ENCODE measurements at regions not wholly inside any gene's neighbourhood (a gene's known extent, or its start where the extent isn't known, plus 50 kb on each side); places are given as distances from the start of the nearest gene placed in this dataset.

GRCh38 chr3:18885612-18886011 lies 262.7 kb upstream of the KCNH8 start:
- Histone ChIP-seq H3K18ac (ENCODE audit: low read depth, low read length) (no peak overlapping the region), H2AFZ (replicated peaks; ENCODE audit: low read length, poor library complexity) (no peak overlapping the region), H4K20me1 (ENCODE audit: insufficient read depth, low read length) (no peaks in the 10 kb centered on the region), H2AK5ac (ENCODE audit: low read depth, low read length) (no peak overlapping the region), H2BK20ac (ENCODE audit: low read depth, low read length) (no peak overlapping the region), H3K4me1 (ENCODE audit: control insufficient read depth, insufficient read depth, low read length) (no peaks in the 10 kb centered on the region), H3K14ac (replicated peaks; ENCODE audit: low read depth, low read length) (no peak overlapping the region), H3K9ac (ENCODE audit: low read depth, low read length) (no peak overlapping the region), H3K36me3 (ENCODE audit: control insufficient read depth, insufficient read depth, low read length) (no peaks in the 10 kb centered on the region), H4K8ac (ENCODE audit: low read depth in 2 of 2, low read length in 2 of 2) (no peak overlapping the region), H2AK9ac (replicated peaks; ENCODE audit: low read depth, low read length, poor library complexity) (no peak overlapping the region), H2BK5ac (ENCODE audit: low read depth, low read length, poor library complexity, severe bottlenecking) (no peak overlapping the region), H3K9me1 (ENCODE audit: insufficient read depth, low read length) (no peaks in the 10 kb centered on the region), H3K4ac (ENCODE audit: low read depth, low read length) (no peak overlapping the region), H3K9me3 (ENCODE audit: control insufficient read depth, insufficient read depth, low read length) (peaks cover 5% of the 10 kb centered on the region), H3K4me3 (ENCODE audit: insufficient read depth, low read depth, low read length) (no peak overlapping the region), H3K23ac (ENCODE audit: low read depth, low read length) (no peak overlapping the region), H3K27ac (ENCODE audit: insufficient read depth, low read length) (no peak overlapping the region), H2BK120ac (ENCODE audit: low read depth, low read length) (no peak overlapping the region), H4K5ac (ENCODE audit: low read depth, low read length) (no peak overlapping the region), H2BK15ac (ENCODE audit: low read depth, low read length) (no peak overlapping the region), H3K4me2 (ENCODE audit: low read depth, low read length) (no peak overlapping the region), H4K91ac (ENCODE audit: insufficient read depth, low read depth, low read length) (no peak overlapping the region), H3K56ac (ENCODE audit: extremely low read depth, insufficient read depth, low read length) (no peak overlapping the region), H3K79me1 (ENCODE audit: low read depth in 1 of 2, low read length in 2 of 2) (no peaks in the 10 kb centered on the region), H3K27me3 (ENCODE audit: control insufficient read depth, insufficient read depth, low read length) (no peaks in the 10 kb centered on the region)
- dilution Hi-C loops (cut with HindIII; ENCODE audit: low sequenced_read_pairs, unreplicated experiment): no loop called here
- in situ Hi-C loops (cut with MboI; ENCODE audit: low sequenced_read_pairs): no loop called here
- intact Hi-C loops (cut with micrococcal nuclease): no loop called here
- TF ChIP-seq CHD1 (IDR thresholded peaks at IDR 0.05; ENCODE audit: low read depth, low read length) (no peak), CEBPB (IDR thresholded peaks at IDR 0.05; ENCODE audit: low read depth, low read length) (no peak), POLR2A (IDR thresholded peaks at IDR 0.05; ENCODE audit: low read depth, low read length) (no peak), BHLHE40 (IDR thresholded peaks at IDR 0.05; ENCODE audit: low read depth, low read length) (no peak), USF2 (IDR thresholded peaks at IDR 0.05; ENCODE audit: low read depth, low read length) (no peak), RCOR1 (IDR thresholded peaks at IDR 0.05; ENCODE audit: insufficient replicate concordance, low read length) (no peak)
- no peak for ATAC-seq (ENCODE audit: low read depth)
- ChIA-PET CTCF (no interaction called here), POLR2A (ENCODE audit: unreplicated experiment) (no interaction called here)
- no peak for DNase-seq
- WGBS, 2 experiments (ENCODE audit: extremely low coverage in 2 of 2, insufficient read length in 1 of 2): no CpG with 5 or more reads among the region's 6 CpGs
- no TSS peak for BruUV-seq (replicated peaks)
